Cerebellar cortex (tissue), 1 donor: ENCODE measurements at regions not wholly inside any gene's neighbourhood (a gene's known extent, or its start where the extent isn't known, plus 50 kb on each side); places are given as distances from the start of the nearest gene placed in this dataset.
A peak's percentile ranks its signal among the peaks of the same experiment; 100 is the strongest.

Experiments used
- DNase-seq: peaks from one replicate; pipeline ENCODE4 v3.0.0-alpha.2; 2015; ENCODE audit warnings: low spot score

DNA sequence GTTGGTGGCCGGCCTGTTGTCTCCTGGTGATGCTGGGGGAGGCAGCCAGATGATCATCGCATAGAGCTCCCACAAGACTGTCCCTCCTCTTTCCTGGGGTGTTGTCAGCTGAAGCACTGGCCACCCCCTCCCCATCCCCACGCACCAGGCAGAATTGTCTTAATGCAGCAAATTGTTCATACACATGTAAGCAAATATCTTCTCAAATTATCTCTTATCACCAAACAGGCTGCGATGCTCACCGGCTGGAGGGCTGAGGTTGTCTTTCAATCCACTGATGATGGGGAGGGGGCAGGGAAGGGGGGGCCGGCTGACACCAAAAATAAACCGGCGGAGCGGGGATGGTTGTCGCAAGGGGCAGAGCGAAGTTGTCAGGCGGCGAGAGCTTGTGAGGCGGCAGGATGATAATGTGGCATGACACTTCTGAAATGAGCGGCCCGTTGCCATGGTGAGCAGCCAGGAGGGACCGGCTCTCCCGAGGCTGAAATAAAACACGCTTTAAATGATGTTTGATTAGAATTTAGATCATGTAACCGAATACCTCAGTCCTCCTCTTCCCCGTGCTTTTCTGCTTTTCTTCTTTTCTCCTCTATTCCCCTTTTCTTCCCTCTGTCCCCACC lies 59.8 kb downstream of the MRM1 start:
- DNase-seq: peak; percentile 71

GRCh38 chr17:36661688-36662087 lies 60.3 kb downstream of the MRM1 start:
- no peak for DNase-seq

- no peak for DNase-seq
Observed at GRCh38 chr17:36665417-36665816, 64.0 kb downstream of the MRM1 start.

- DNase-seq: no peak
Observed at GRCh38 chr17:36667922-36668321, 66.5 kb downstream of the MRM1 start.

DNA sequence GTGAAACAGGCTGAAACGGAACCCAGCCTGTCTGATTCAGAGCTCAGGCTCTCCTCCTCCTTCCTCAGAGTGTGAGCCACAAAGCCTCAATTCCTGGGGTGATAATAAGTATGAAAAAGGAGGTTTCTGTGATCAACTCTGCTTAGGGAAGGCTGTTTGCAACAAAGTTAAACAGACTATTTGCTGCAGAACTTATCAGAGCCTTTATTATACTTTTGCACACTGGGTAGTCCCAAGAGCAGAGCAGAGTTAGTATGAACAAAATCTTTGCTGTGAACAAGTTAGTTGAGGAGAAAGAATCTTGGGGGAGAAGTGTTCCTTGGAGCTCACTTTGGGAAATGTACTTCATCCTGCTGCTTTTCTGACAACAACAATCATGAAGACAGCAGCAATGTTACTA lies 67.4 kb downstream of the MRM1 start:
- DNase-seq: no peak

DNA sequence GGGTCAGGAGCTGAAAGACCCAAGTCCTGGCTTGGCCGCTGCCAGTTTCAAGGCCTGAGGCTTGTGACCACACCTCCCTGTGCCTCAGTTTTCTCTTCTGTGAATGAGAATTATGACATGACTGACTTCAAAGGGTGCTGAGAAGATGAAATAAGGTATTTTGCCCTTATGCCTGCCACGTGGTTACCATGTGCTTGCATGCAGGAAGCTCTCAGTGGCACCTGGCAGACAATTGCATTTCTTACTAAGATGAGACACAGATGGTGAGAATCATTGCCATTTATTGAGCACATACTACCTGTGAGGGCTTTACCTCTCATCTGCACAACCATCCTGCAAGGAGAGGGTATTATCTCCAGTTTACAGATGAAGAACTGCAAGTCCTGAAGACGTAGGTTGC lies 69.8 kb downstream of the MRM1 start:
- DNase-seq: no peak

- no peak for DNase-seq
Observed at GRCh38 chr17:36672403-36672918, 71.1 kb downstream of the MRM1 start.

GRCh38 chr17:36673068-36673467 lies 71.7 kb downstream of the MRM1 start:
- DNase-seq: no peak

- DNase-seq: no peak
Observed at GRCh38 chr17:36673637-36674277, 72.4 kb downstream of the MRM1 start.

DNA sequence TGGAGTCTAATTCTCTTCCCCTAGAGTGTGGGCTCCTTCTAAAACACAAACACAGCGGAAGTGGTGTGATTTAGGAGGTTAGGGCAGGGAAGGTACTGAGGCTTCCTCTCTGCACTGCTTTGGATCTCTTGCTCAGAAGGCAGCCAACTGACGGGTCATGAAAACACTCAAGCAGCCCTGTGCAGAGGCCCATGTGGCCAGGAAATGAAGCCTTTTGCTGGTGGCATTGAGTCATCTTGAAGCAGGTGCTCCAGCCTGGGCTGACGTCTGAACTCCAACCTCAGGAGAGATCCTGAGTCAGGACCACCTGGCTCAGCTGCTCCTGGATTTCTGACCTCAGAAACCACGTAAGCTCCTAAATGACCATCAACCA lies 72.9 kb downstream of the MRM1 start:
- no peak for DNase-seq

- DNase-seq: no peak
Observed at GRCh38 chr17:36675250-36675649, 73.9 kb downstream of the MRM1 start.

GRCh38 chr17:36675786-36676185 lies 74.4 kb downstream of the MRM1 start:
- no peak for DNase-seq

DNA sequence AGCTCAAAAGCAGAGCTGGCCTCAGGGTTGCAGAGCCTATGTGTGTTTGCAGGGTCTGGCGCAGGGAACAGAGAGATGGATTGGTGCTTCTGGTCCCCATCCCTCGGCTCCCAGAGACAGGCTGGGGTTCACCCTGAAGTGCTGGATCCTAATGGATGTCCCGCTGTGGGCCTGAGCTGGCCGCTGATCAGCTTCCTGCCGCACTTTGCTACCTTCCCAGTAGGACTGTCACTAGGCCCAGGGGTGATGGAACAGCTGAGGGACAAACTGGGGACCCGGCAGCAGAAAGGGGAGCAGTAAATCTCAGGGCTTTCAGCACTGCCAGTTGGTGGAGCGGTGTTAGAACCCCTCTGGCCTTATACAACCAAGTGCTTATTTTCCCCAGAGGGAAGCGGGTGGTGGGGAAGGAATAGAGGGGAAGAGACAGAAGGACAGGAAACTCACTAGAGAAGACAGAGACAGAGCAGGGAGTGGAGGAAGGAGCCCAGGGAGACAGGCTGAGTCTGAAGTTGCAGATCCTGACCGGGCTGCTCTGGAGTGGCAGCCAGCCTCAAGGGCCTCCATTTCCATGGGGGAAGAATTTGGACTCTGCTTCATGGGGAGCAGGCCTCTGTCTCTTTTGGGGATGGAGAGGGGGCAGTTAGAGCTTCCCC lies 78.6 kb downstream of the MRM1 start:
- DNase-seq: no peak

GRCh38 chr17:36680701-36681202 lies 79.4 kb downstream of the MRM1 start:
- no peak for DNase-seq

GRCh38 chr17:36682773-36683172 lies 81.4 kb downstream of the MRM1 start:
- no peak for DNase-seq

DNA sequence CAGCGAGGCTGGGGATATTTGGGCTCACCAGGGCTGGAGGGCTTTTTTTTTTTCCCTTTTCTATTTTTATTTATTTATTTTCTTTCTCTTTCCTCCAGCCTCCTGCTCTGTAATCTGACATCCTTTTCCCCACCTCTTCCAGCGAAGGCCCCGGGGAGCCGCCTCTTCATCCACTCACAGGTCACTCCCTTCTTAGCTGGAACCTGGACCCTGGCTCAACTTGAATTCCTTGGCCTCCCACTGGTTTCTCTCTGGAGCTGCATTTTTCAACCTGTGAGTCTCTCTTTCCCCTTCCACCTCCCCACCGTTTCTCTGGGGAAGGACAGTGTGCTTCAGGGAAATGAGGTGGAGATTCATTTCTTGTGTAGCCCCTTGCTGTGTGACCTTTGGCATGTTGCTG lies 82.0 kb downstream of the MRM1 start:
- no peak for DNase-seq

DNA sequence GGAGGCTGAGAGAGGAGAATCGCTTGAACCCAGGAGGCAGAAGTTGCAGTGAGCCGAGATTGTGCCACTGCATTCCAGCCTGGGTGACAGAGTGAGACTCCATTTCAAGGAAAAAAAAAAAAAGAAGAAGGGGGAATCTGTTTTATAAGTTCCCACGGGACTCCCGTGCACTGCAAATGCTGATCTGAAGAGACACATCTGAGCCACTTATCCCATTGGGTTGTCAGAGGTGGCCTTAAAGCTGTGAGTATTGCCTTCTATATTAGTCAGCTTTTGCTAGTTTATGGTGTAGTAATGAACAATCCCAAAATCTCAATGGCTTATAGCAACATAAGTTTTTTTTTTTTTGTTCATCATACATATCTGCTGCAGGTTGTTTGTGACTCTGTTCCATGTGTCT lies 82.8 kb downstream of the MRM1 start:
- no peak for DNase-seq

DNA sequence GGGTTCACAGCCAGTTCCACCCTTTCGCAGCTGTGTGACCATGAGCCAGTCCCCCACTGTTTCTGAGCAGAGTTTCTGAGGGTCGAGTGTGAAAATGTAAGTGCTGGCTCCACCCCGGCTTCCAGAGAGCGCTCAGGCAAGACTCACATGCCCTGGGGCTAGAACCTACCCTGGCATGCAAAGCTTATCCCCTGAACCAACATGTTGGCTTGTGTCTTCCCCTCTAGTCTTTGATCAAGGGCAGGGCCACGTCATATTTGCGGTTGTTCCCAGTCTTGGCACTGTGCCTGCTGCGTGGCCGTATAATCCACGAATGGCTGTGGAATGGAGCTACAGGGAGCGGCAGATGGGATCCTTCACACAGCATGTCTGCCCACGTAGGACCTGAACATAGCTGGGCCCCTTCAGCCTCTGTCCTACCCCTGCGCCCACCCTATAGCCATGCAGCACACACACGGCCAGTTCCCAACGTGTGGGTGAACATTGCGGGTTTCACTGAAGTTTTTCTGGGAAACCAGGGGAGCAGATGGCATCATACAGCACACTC lies 84.8 kb downstream of the MRM1 start:
- DNase-seq: no peak

DNA sequence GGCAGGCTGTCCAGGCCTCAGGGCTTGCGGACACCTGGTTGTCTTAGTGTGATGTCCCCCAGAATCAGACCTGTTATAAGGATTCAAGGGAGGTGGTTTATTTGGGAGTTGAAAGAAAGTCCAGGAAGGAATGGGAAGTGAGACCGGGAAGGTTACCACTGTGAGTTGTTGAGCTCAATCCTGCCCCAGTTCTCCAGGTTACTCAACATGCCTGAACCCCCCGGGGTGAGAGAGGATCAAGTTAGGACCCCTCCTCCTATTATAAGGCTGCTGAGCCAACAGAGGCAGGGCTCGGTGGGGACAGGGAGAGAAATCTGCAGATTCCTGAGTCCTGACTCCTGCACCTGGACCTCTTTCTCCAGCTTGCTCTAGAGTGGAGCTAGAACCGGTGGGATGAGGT lies 86.4 kb downstream of the MRM1 start:
- DNase-seq: no peak

DNA sequence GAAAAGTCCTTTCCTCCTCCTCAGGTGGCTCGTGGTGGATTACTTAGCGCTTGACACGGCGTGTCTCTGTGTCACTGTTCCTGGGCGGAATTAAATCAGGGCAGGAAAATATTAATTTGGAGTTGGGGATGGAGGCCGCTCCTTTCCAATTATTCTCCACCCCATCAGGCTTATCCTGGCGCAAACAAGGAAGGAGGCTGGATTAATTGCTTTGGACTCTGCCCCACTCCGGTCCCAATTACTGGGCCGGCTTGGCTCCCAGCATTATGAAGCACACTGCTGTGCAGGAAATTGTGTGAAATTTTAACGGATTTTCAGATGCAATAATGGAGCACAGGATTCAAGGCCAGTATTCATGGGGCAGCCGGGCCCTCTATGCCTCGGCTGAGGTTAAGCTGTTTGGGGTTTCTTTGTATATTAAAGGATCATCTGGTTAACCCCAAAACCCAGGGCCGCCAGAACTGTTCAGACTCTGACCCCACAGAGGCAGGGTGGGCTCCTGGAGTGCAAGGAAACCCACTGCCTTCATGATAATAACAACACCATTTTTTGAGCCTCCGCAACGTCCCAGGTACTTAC lies 87.8 kb downstream of the MRM1 start:
- DNase-seq: peak; percentile 86

DNA sequence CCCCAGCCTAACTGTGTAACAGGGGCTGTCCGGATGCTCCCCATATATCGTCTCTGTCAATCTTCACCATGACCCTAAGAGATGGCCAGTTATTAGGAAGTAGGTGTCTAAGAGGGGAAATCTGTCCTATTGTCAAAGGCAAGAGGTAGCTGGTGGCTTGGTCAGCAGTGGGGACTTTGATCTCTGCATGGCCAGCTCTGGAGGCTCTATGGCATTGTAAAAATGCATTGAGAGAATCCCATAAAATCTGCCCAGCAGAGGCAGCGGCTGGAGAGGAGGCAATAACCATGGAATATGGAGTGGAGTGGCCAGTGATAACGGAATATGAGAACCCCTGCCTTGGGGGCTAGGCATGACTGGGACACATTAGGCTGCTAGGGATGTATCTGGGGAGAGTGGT lies 88.8 kb downstream of the MRM1 start:
- no peak for DNase-seq

GRCh38 chr17:36691606-36692005 lies 90.2 kb downstream of the MRM1 start:
- peak; percentile 53 for DNase-seq

- no peak for DNase-seq
Observed at GRCh38 chr17:36695082-36695481, 93.7 kb downstream of the MRM1 start.
